Activated naive CD8-positive, alpha-beta T cell (primary cell): ENCODE measurements at regions not wholly inside any gene's neighbourhood (a gene's known extent, or its start where the extent isn't known, plus 50 kb on each side); places are given as distances from the start of the nearest gene placed in this dataset.

ENCODE experiments used
- H3K27ac Mint-ChIP-seq: one replicate; pipeline ENCODE4 v1.8.0; 2021; ENCODE audit warnings: mixed read lengths
- H3K27me3 Mint-ChIP-seq: one replicate; pipeline ENCODE4 v1.8.0; 2021; ENCODE audit warnings: mixed read lengths
- H3K36me3 Mint-ChIP-seq: one replicate; pipeline ENCODE4 v1.8.0; 2021; ENCODE audit warnings: mixed read lengths
- H3K4me1 Mint-ChIP-seq: one replicate; pipeline ENCODE4 v1.8.0; 2021; ENCODE audit warnings: low read depth, mixed read lengths
- H3K4me3 Mint-ChIP-seq: one replicate; pipeline ENCODE4 v1.8.0; 2021; ENCODE audit warnings: mild to moderate bottlenecking, mixed read lengths
- H3K9me3 Mint-ChIP-seq: one replicate; pipeline ENCODE4 v1.8.0; 2021; ENCODE audit warnings: low read depth, mixed read lengths

- no peaks in the 10 kb centered on the region for H3K27me3 Mint-ChIP-seq
- H3K9me3 Mint-ChIP-seq = peaks cover 9% of the 10 kb centered on the region
- no peaks in the 10 kb centered on the region for H3K4me1 Mint-ChIP-seq
- H3K4me3 Mint-ChIP-seq = no peak overlapping the region
- no peaks in the 10 kb centered on the region for H3K36me3 Mint-ChIP-seq
- no peak overlapping the region for H3K27ac Mint-ChIP-seq
These were observed 138.9 kb upstream of the COL8A1 start for GRCh38 chr3:99499235-99500158.

GRCh38 chr3:99498550-99499234 lies 139.7 kb upstream of the COL8A1 start:
- H3K36me3 Mint-ChIP-seq = no peaks in the 10 kb centered on the region
- no peak overlapping the region for H3K27ac Mint-ChIP-seq
- peaks cover 13% of the 10 kb centered on the region for H3K9me3 Mint-ChIP-seq
- no peaks in the 10 kb centered on the region for H3K4me1 Mint-ChIP-seq
- no peaks in the 10 kb centered on the region for H3K27me3 Mint-ChIP-seq
- H3K4me3 Mint-ChIP-seq = no peak overlapping the region

GRCh38 chr3:99487894-99488293 lies 150.5 kb upstream of the COL8A1 start:
- Mint-ChIP-seq H3K4me3 (no peak overlapping the region), H3K27me3 (no peaks in the 10 kb centered on the region), H3K4me1 (no peaks in the 10 kb centered on the region), H3K9me3 (peaks cover 18% of the 10 kb centered on the region), H3K36me3 (no peaks in the 10 kb centered on the region), H3K27ac (no peak overlapping the region)

- no peaks in the 10 kb centered on the region for H3K27me3 Mint-ChIP-seq
- H3K36me3 Mint-ChIP-seq = no peaks in the 10 kb centered on the region
- peaks cover 14% of the 10 kb centered on the region for H3K9me3 Mint-ChIP-seq
- no peak overlapping the region for H3K27ac Mint-ChIP-seq
- no peak overlapping the region for H3K4me3 Mint-ChIP-seq
- no peaks in the 10 kb centered on the region for H3K4me1 Mint-ChIP-seq
These were observed 153.1 kb upstream of the COL8A1 start for GRCh38 chr3:99485286-99485685.

GRCh38 chr3:99484871-99485270 lies 153.5 kb upstream of the COL8A1 start:
- Mint-ChIP-seq H3K36me3 (no peaks in the 10 kb centered on the region), H3K27ac (no peak overlapping the region), H3K27me3 (no peaks in the 10 kb centered on the region), H3K4me1 (no peaks in the 10 kb centered on the region), H3K4me3 (no peak overlapping the region), H3K9me3 (peaks cover 14% of the 10 kb centered on the region)

- Mint-ChIP-seq H3K4me1 (no peaks in the 10 kb centered on the region), H3K36me3 (no peaks in the 10 kb centered on the region), H3K27ac (no peak overlapping the region), H3K27me3 (no peaks in the 10 kb centered on the region), H3K4me3 (no peak overlapping the region), H3K9me3 (peaks cover 16% of the 10 kb centered on the region)
These were observed 154.6 kb upstream of the COL8A1 start for GRCh38 chr3:99483841-99484240.

GRCh38 chr3:99482191-99482590 lies 156.2 kb upstream of the COL8A1 start:
- Mint-ChIP-seq H3K27me3 (no peaks in the 10 kb centered on the region), H3K9me3 (peaks cover 2% of the 10 kb centered on the region), H3K36me3 (no peaks in the 10 kb centered on the region), H3K27ac (no peak overlapping the region), H3K4me3 (no peak overlapping the region), H3K4me1 (no peaks in the 10 kb centered on the region)

GRCh38 chr3:99481561-99481960 lies 156.8 kb upstream of the COL8A1 start:
- Mint-ChIP-seq H3K36me3 (no peaks in the 10 kb centered on the region), H3K27ac (no peak overlapping the region), H3K9me3 (peaks cover 2% of the 10 kb centered on the region), H3K4me1 (no peaks in the 10 kb centered on the region), H3K27me3 (no peaks in the 10 kb centered on the region), H3K4me3 (no peak overlapping the region)

GRCh38 chr3:99479768-99480167 lies 158.6 kb upstream of the COL8A1 start:
- Mint-ChIP-seq H3K27me3 (no peaks in the 10 kb centered on the region), H3K9me3 (peaks cover 2% of the 10 kb centered on the region), H3K36me3 (no peaks in the 10 kb centered on the region), H3K4me3 (no peak overlapping the region), H3K27ac (no peak overlapping the region), H3K4me1 (no peaks in the 10 kb centered on the region)

GRCh38 chr3:99477650-99478049 lies 160.7 kb upstream of the COL8A1 start:
- Mint-ChIP-seq H3K4me3 (no peak overlapping the region), H3K9me3 (peaks cover 2% of the 10 kb centered on the region), H3K4me1 (no peaks in the 10 kb centered on the region), H3K27me3 (no peaks in the 10 kb centered on the region), H3K27ac (no peak overlapping the region), H3K36me3 (no peaks in the 10 kb centered on the region)

GRCh38 chr3:99475229-99475628 lies 163.2 kb upstream of the COL8A1 start:
- no peaks in the 10 kb centered on the region for H3K27me3 Mint-ChIP-seq
- no peaks in the 10 kb centered on the region for H3K4me1 Mint-ChIP-seq
- no peaks in the 10 kb centered on the region for H3K36me3 Mint-ChIP-seq
- no peak overlapping the region for H3K27ac Mint-ChIP-seq
- H3K9me3 Mint-ChIP-seq = peaks cover 2% of the 10 kb centered on the region
- H3K4me3 Mint-ChIP-seq = no peak overlapping the region

- H3K4me1 Mint-ChIP-seq = no peaks in the 10 kb centered on the region
- no peaks in the 10 kb centered on the region for H3K27me3 Mint-ChIP-seq
- H3K36me3 Mint-ChIP-seq = no peaks in the 10 kb centered on the region
- H3K4me3 Mint-ChIP-seq = no peak overlapping the region
- no peak overlapping the region for H3K27ac Mint-ChIP-seq
- peaks cover 2% of the 10 kb centered on the region for H3K9me3 Mint-ChIP-seq
These were observed 163.6 kb upstream of the COL8A1 start for GRCh38 chr3:99474776-99475175.

- H3K27ac Mint-ChIP-seq = no peak overlapping the region
- H3K36me3 Mint-ChIP-seq = no peaks in the 10 kb centered on the region
- no peak overlapping the region for H3K4me3 Mint-ChIP-seq
These were observed 165.1 kb upstream of the COL8A1 start for GRCh38 chr3:99473321-99473751.

GRCh38 chr3:99472385-99472784 lies 166.0 kb upstream of the COL8A1 start:
- no peaks in the 10 kb centered on the region for H3K9me3 Mint-ChIP-seq
- H3K27ac Mint-ChIP-seq = no peak overlapping the region
- no peaks in the 10 kb centered on the region for H3K27me3 Mint-ChIP-seq
- no peaks in the 10 kb centered on the region for H3K4me1 Mint-ChIP-seq
- no peaks in the 10 kb centered on the region for H3K36me3 Mint-ChIP-seq
- H3K4me3 Mint-ChIP-seq = no peak overlapping the region

More at GRCh38 chr3:99473321-99473751, 165.1 kb upstream of the COL8A1 start:
- Mint-ChIP-seq H3K4me1 (no peaks in the 10 kb centered on the region), H3K9me3 (no peaks in the 10 kb centered on the region), H3K27me3 (no peaks in the 10 kb centered on the region)
